Mucosa of gallbladder (tissue), 1 donor: ENCODE measurements at regions not wholly inside any gene's neighbourhood (a gene's known extent, or its start where the extent isn't known, plus 50 kb on each side); places are given as distances from the start of the nearest gene placed in this dataset.
"Not testable (repeated sequence)": the region's sequence is repeated elsewhere in the genome, so short reads cannot be mapped to it uniquely, and the experiment has no call there.

ENCODE experiments used
- DNase-seq: peaks from one replicate; pipeline ENCODE4 v3.0.0-alpha.2; 2020; ENCODE audit warnings: low spot score
- donor health status: DM: no; HTN: no; CAD: no.

GRCh38 chr7:57198801-57199200, 66.6 kb upstream of the ZNF479 start:
- DNase-seq: no peak

- DNase-seq: no peak
Measured at GRCh38 chr7:57199252-57199651, 67.0 kb upstream of the ZNF479 start.

DNA sequence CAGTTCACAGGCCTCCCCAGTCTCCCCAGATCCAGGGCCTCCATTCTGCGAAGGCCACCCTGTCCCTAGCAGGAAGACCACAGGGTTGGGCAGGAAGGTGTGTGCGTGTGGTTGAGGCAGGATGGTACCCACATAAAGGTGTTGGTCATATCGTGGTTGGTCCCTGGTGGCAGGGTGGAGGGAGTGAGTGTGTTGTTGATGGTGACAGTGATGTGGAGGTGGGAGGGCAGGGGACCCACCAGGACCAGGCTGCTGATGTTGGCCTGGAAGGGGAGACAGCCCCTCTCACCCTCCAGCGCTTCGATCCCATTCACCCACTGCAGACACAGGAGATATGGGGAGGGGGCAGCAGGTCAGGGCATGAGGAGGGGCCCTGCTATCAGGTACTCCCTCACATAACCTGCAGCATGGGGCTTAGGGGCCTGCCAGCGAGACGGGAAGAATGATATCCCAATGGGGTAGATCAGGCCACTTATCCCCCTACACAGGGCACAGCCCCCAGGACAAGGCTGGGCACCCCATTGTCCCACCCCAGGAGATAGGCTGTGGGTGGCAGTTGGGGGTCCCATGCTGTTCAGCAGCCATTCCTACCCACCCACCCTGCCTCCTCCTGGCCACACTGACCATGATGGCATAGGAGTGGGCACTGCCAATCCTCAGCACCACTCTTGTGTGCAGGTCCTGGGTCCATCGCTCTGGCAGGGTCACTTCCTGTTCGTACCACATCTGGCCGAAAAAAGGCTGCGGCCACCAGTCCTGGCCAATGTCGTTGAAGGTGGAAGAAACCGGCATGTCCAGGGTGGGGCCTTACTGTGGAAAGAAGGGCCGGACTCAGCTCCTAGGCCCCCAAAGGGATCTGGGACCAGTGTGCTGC, 69.0 kb upstream of the ZNF479 start:
- no peak for DNase-seq

GRCh38 chr7:57201895-57202210, 69.6 kb upstream of the ZNF479 start:
- DNase-seq: no peak

DNA sequence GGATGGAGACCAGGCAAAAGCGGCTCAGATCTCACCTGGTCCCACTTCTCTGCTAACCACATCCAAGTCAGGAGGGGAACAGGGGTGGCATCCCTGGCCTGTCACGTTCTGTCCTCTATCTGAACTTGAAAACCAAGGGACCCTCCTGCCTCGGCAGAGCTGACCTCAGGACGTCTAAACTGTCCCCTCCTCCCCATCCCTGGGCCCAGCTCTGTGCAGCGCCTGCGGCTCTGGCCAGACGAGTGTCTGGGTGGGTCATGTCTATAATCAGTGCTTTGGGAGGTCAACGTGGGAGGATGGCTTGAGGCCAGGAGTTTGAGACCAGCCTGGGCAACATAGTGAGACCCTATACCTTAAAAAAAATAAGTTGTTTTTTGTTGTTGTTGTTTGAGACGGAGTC, 70.0 kb upstream of the ZNF479 start:
- no peak for DNase-seq

GRCh38 chr7:57203161-57203791, 71.0 kb upstream of the ZNF479 start:
- no peak for DNase-seq

DNA sequence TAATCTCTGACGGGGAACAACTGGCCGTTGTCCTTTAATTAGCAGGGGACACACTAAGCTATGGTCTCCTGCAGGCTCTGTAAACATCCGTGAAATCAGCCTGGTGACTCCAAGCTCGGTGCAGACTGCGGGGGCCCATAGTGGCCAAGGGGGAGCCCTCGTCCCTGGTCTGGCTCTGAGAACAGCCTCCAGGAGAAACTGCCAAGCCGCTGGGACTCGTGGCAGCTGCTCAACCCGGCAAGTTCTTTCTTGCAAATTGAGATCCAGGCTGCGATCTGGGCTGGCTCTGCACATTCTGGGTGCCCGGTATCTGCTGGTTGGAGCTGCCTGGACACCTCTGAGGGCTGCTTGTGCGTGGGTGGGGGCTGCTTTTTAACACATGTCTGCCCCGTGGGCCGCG, 71.6 kb upstream of the ZNF479 start:
- DNase-seq: not testable (repeated sequence)

DNA sequence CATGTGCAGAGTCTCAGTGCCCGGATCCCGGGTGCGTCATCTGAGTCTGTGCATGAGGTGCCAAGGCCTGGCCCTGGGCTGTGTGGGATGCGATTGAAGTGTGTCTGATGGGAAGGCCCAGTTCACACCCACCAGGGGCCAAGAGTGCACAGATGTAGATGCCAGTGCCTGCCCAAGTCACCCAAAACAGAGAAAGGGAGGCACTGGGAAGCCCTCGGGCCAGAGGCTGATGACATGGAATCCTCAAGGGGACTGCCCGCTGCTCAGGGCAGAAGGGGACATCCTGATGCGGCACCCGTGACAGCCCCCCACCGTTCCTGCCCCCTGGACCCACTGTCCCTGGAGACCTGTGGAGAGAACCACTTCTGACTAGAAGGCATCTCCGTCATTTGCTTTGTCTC, 72.2 kb upstream of the ZNF479 start:
- DNase-seq: no peak

DNA sequence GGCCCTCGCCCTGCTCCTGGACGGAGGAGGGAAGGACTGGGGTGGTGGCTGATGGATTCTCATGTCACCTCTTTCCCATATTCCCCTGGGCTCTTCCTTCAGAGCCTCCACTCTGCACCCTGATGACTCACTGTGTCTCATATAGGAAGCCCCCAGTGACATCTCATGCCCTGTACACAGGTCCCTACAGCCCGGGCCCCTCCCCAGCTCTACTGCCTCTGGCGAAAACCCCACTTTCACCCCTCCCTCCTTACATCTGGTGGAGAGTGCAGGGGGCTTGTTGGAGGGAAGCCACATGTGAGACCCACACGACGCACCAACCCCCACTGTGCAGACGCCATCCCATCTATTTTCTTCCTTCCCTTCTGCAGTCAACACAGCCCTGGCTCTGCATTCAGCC, 72.8 kb upstream of the ZNF479 start:
- DNase-seq: no peak

GRCh38 chr7:57207836-57208235, 75.6 kb upstream of the ZNF479 start:
- DNase-seq: no peak

GRCh38 chr7:57210212-57210611, 78.0 kb upstream of the ZNF479 start:
- no peak for DNase-seq

- no peak for DNase-seq
Measured at GRCh38 chr7:57210871-57211270, 78.6 kb upstream of the ZNF479 start.

DNA sequence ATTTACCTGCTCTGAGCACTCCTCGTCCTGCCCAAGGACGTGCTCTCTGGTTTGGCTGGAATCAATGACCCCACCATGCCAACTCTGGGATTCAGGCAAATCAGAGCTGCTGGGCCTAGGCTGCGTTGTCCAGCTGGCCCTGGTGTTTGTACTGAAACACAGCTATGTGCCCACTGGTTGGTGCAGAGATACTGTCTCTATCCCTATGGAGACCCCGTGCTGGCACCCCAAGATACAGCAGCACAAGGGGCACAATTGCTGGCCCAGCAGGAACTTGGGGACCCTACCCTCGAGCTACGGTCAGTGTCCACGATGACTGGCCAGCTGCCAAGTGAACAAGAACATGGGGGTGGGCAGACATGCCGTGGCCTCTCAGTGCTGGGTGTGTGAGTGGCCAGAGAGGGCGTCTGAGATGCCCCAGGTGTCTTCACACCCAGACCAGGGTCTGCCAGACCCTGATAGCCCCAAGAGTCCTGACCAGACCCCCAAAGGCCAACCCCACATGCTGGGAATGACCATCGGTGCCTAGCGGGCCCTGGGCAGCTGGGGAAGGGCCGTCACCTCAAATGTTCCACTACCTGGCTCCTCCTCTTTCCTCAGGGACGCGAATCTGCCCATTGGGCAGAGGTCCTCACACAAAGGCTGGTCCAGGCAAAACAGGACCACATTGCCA, 79.3 kb upstream of the ZNF479 start:
- DNase-seq: no peak

GRCh38 chr7:57215423-57215822, 83.2 kb upstream of the ZNF479 start:
- DNase-seq: no peak

DNA sequence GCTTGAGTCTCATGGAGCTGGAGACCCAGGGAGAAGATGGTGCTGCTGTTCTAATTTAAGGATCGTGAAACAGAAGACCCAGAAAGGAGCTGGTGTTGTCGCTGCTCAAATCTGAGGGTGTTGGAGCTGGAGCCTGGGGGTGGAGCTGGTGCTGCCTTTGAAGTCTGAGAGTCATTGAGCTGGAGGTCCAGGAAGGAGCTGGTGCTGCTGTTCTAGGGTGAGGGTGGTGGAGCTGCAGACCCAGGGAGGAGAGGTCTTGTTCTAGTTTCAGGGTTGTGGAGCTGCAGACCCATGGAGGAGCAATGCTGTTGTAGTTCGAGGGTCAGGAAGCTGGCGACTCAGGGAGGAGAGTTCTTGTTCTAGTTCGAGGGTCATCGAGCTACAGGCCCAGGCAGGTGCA, 84.1 kb upstream of the ZNF479 start:
- DNase-seq: no peak

- no peak for DNase-seq
Measured at GRCh38 chr7:57218196-57218716, 86.0 kb upstream of the ZNF479 start.

GRCh38 chr7:57220746-57221145, 88.5 kb upstream of the ZNF479 start:
- no peak for DNase-seq

DNA sequence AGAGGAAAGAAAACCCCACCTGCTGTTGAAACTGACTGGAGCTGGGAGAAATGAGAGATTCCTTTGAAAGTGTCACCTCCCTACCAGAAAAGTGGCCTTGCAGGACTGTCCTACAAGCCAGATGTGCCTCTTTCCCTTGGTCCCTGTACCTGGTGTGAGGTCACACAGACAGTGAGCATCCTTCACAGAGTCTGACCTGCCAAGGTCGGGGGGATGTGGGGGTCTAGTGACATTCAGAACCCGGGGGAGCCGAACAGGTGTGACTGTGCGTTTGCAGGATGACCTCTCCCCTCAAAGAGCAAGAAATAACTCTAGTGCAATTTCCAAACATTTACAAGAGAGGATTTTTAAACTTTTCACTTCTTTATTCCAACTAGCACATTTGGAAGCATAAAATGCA, 93.4 kb upstream of the ZNF479 start:
- DNase-seq: no peak

- not testable (repeated sequence) for DNase-seq
Measured at GRCh38 chr7:57241236-57241635, 109.0 kb upstream of the ZNF479 start.

GRCh38 chr7:57243551-57243950, 111.3 kb upstream of the ZNF479 start:
- not testable (repeated sequence) for DNase-seq

DNA sequence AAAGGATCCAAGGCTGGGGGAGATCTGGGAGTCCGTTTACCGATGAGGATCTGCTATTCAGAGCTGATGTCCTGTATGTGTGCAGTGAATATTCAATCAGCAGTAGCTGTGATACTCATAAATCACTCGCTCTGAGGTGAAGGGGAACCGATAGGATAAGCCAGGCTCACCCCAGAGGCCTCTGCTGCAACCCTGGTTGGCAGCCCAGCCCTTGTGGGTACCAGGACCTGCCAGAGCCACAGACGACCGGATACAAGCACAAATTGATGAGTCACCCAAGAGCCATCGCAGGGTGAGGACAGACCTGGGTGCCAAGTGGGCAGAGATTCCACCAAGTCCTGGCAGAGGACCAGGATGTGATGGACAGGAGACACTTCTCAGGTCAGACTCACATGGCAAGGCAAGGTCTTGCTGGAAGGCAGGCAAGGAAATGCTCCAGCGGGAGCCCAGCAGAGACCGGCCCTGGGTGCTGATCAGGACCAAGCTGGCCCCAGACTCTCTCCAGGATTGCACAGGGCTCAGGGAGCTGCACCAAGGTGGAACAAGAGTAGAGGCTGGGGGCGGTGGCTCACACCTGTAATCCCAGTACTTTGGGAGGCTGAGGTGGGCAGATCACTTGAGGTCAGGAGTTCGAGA, 112.2 kb upstream of the ZNF479 start:
- not testable (repeated sequence) for DNase-seq

GRCh38 chr7:57245206-57245605, 113.0 kb upstream of the ZNF479 start:
- no peak for DNase-seq
